SK-N-SH (cell line): ENCODE measurements at regions not wholly inside any gene's neighbourhood (a gene's known extent, or its start where the extent isn't known, plus 50 kb on each side); places are given as distances from the start of the nearest gene placed in this dataset.

Source experiments
- CHD2 ChIP-seq: fragments of 150-350 bp; IDR thresholded peaks from 2 replicates; pipeline ENCODE4 v1.6.1; 2018; ENCODE audit warnings: low read length; ENCODE audit not compliant: partially characterized antibody
- FOSL2 ChIP-seq: IDR thresholded peaks from 2 replicates; pipeline ENCODE4 v1.4.0; 2012; ENCODE audit warnings: low read depth, mild to moderate bottlenecking, moderate library complexity, borderline replicate concordance
- FOXM1 ChIP-seq: IDR thresholded peaks from 2 replicates; pipeline ENCODE4 v1.4.0; 2012; ENCODE audit warnings: low read depth, mild to moderate bottlenecking
- GATA2 ChIP-seq: sonication (generic); formaldehyde crosslinking; IDR thresholded peaks from 2 replicates; pipeline ENCODE4 v1.5.0; 2020; ENCODE audit warnings: mild to moderate bottlenecking, missing genetic modification reagents
- JUND ChIP-seq: IDR thresholded peaks from 2 replicates; pipeline ENCODE4 v1.4.0; 2012
- MEF2A ChIP-seq: IDR thresholded peaks from 2 replicates; pipeline ENCODE4 v1.4.0; 2012; ENCODE audit warnings: low read depth, borderline replicate concordance
- RAD21 ChIP-seq: IDR thresholded peaks from 2 replicates; pipeline ENCODE4 v1.6.1; 2012; ENCODE audit warnings: mild to moderate bottlenecking, low read length
- RFX5 ChIP-seq: IDR thresholded peaks from 2 replicates; pipeline ENCODE4 v1.6.1; 2012; ENCODE audit warnings: mild to moderate bottlenecking, improper control_type of control experiment, low read length
- RXRA ChIP-seq: IDR thresholded peaks from 2 replicates; pipeline ENCODE4 v1.4.0; 2012; ENCODE audit warnings: low read depth, mild to moderate bottlenecking, borderline replicate concordance
- SMC3 ChIP-seq: IDR thresholded peaks from 2 replicates; pipeline ENCODE4 v1.6.1; 2012; ENCODE audit warnings: low read depth, low read length, improper control_type of control experiment
- TAF1 ChIP-seq: IDR thresholded peaks from 2 replicates; pipeline ENCODE4 v1.6.1; 2012; ENCODE audit warnings: low read depth, mild to moderate bottlenecking, low read length, moderate library complexity, borderline replicate concordance
- TEAD4 ChIP-seq: IDR thresholded peaks from 2 replicates; pipeline ENCODE4 v1.4.0; 2012; ENCODE audit warnings: mild to moderate bottlenecking, borderline replicate concordance; ENCODE audit not compliant: insufficient read depth
- YY1 ChIP-seq: IDR thresholded peaks from 2 replicates; pipeline ENCODE4 v1.4.0; 2012; ENCODE audit warnings: low read depth, mild to moderate bottlenecking
- TF ChIP-seq, protein P1 (sequence below): IDR thresholded peaks from 2 replicates; pipeline ENCODE4 v1.4.0; 2012; ENCODE audit warnings: low read depth
- TF ChIP-seq, protein P2 (sequence below): IDR thresholded peaks from 2 replicates; pipeline ENCODE4 v1.6.1; 2012; ENCODE audit warnings: mild to moderate bottlenecking, low read depth, low read length, moderate library complexity
- TF ChIP-seq, protein P3 (sequence below): fragments of 150-350 bp; IDR thresholded peaks from 2 replicates; pipeline ENCODE4 v1.6.1; 2017; ENCODE audit warnings: antibody characterized with exemption, low read length, low read depth, borderline replicate concordance
- TF ChIP-seq, protein P4 (sequence below): IDR thresholded peaks from 2 replicates; pipeline ENCODE4 v1.4.0; 2012; ENCODE audit warnings: low read depth, borderline replicate concordance

DNA sequence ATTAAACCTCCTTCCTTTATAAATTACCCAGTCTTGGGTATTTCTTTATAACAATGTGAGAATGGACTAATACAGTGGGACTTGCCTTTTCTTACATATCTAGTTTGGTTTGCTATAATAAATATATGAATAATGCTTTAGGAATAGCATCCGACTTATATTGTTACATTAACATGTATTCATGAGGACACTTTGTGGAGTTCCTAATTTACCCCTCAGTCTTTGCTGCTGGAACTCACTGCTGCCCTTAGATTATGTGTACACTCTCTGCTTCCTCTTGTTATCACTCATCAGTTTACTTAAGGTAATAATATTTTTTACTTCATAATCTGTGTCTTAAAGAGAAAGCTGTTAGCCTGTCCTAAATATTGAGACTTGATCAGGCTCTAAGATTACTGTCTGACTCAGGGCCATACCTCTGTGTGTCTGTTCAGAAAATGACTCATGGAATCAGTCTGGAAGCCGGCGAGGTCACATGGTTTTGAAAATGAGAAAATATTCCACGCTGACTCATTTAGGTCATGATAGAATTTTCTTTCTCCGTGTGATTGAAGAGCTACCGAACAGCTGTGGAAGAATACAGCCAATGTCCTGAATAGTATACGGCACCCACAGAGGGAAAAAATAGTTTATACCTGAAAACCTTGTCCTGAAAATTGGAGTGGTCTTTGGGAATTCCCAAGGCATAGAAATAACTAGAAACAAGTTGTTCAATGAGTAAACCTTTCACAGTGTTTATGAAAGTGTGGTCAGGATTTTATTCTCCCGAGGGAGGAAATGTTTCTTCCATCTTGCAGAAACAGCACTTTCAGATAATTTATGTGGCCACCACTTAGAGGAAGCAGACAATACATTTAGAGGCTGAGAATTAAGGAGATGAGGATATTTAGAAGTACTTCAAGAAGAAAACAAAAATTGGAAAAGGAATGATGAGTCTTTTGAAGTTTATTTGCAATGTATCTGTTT lies 156.4 kb downstream of the DSEL start (continued):
- TF ChIP-seq TEAD4 (peak; percentile 54; the same call in 1 of the 2 replicates), FOSL2 (peak; percentile 98), JUND (peak; percentile 91), SMC3 (no peak), CHD2 (no peak), RFX5 (no peak), GATA2 (CRISPR knock-in tag) (no peak), RAD21 (no peak), TAF1 (no peak), MEF2A (no peak), RXRA (peak; percentile 70), YY1 (no peak), FOXM1 (no peak)
- TF ChIP-seq, protein P1, sequence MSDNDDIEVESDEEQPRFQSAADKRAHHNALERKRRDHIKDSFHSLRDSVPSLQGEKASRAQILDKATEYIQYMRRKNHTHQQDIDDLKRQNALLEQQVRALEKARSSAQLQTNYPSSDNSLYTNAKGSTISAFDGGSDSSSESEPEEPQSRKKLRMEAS, result peak; percentile 81; the same call in 1 of the 2 replicates
- TF ChIP-seq, protein P2, sequence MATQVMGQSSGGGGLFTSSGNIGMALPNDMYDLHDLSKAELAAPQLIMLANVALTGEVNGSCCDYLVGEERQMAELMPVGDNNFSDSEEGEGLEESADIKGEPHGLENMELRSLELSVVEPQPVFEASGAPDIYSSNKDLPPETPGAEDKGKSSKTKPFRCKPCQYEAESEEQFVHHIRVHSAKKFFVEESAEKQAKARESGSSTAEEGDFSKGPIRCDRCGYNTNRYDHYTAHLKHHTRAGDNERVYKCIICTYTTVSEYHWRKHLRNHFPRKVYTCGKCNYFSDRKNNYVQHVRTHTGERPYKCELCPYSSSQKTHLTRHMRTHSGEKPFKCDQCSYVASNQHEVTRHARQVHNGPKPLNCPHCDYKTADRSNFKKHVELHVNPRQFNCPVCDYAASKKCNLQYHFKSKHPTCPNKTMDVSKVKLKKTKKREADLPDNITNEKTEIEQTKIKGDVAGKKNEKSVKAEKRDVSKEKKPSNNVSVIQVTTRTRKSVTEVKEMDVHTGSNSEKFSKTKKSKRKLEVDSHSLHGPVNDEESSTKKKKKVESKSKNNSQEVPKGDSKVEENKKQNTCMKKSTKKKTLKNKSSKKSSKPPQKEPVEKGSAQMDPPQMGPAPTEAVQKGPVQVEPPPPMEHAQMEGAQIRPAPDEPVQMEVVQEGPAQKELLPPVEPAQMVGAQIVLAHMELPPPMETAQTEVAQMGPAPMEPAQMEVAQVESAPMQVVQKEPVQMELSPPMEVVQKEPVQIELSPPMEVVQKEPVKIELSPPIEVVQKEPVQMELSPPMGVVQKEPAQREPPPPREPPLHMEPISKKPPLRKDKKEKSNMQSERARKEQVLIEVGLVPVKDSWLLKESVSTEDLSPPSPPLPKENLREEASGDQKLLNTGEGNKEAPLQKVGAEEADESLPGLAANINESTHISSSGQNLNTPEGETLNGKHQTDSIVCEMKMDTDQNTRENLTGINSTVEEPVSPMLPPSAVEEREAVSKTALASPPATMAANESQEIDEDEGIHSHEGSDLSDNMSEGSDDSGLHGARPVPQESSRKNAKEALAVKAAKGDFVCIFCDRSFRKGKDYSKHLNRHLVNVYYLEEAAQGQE, result no peak
- TF ChIP-seq, protein P3, sequence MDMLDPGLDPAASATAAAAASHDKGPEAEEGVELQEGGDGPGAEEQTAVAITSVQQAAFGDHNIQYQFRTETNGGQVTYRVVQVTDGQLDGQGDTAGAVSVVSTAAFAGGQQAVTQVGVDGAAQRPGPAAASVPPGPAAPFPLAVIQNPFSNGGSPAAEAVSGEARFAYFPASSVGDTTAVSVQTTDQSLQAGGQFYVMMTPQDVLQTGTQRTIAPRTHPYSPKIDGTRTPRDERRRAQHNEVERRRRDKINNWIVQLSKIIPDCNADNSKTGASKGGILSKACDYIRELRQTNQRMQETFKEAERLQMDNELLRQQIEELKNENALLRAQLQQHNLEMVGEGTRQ, result no peak
- TF ChIP-seq, protein P4, sequence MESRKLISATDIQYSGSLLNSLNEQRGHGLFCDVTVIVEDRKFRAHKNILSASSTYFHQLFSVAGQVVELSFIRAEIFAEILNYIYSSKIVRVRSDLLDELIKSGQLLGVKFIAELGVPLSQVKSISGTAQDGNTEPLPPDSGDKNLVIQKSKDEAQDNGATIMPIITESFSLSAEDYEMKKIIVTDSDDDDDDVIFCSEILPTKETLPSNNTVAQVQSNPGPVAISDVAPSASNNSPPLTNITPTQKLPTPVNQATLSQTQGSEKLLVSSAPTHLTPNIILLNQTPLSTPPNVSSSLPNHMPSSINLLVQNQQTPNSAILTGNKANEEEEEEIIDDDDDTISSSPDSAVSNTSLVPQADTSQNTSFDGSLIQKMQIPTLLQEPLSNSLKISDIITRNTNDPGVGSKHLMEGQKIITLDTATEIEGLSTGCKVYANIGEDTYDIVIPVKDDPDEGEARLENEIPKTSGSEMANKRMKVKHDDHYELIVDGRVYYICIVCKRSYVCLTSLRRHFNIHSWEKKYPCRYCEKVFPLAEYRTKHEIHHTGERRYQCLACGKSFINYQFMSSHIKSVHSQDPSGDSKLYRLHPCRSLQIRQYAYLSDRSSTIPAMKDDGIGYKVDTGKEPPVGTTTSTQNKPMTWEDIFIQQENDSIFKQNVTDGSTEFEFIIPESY, result no peak
